DOHH2 (cell line): ENCODE measurements at regions not wholly inside any gene's neighbourhood (a gene's known extent, or its start where the extent isn't known, plus 50 kb on each side); places are given as distances from the start of the nearest gene placed in this dataset.

ENCODE experiments used
- H3F3A ChIP-seq: fragments of 200-600 bp; sonication (generic), shearing (Covaris generic); 2 replicates; pipeline ENCODE4 v1.6.0; 2016; ENCODE audit warnings: antibody characterized with exemption, mild to moderate bottlenecking; ENCODE audit not compliant: control insufficient read depth, insufficient read depth
- H3K27ac ChIP-seq: fragments of 200-600 bp; sonication (generic); 2 replicates; pipeline ENCODE4 v1.5.1; 2014; ENCODE audit warnings: low read depth, mild to moderate bottlenecking, low read length, moderate library complexity
- H3K27me3 ChIP-seq: fragments of 200-600 bp; sonication (generic); 2 replicates; pipeline ENCODE4 v1.6.1; 2014; ENCODE audit warnings: mild to moderate bottlenecking, low read length, mixed read lengths; ENCODE audit not compliant: control insufficient read depth
- H3K36me3 ChIP-seq: fragments of 200-600 bp; sonication (generic); 2 replicates; pipeline ENCODE4 v1.6.1; 2014; ENCODE audit warnings: mild to moderate bottlenecking, low read length, moderate library complexity, mixed read lengths; ENCODE audit not compliant: control insufficient read depth
- H3K4me1 ChIP-seq: fragments of 200-600 bp; sonication (generic); 2 replicates; pipeline ENCODE4 v1.6.1; 2014; ENCODE audit warnings: mild to moderate bottlenecking, low read length, mixed read lengths; ENCODE audit not compliant: control insufficient read depth
- H3K4me2 ChIP-seq: fragments of 200-600 bp; sonication (generic); 2 replicates; pipeline ENCODE4 v1.6.0; 2014; ENCODE audit warnings: mild to moderate bottlenecking, low read length, moderate library complexity
- H3K4me3 ChIP-seq: fragments of 200-600 bp; sonication (generic); 2 replicates; pipeline ENCODE4 v1.5.1; 2014; ENCODE audit warnings: mild to moderate bottlenecking, low read length, mixed read lengths
- H3K79me2 ChIP-seq: fragments of 200-600 bp; sonication (generic); 2 replicates; pipeline ENCODE4 v1.6.1; 2014; ENCODE audit warnings: mild to moderate bottlenecking, low read length, mixed read lengths; ENCODE audit not compliant: control insufficient read depth
- H3K9me2 ChIP-seq: fragments of 200-600 bp; sonication (generic); replicated peaks from 2 replicates; pipeline ENCODE4 v1.6.1; 2014; ENCODE audit warnings: mild to moderate bottlenecking, low read length, mixed read lengths; ENCODE audit not compliant: control insufficient read depth
- H3K9me3 ChIP-seq: fragments of 200-600 bp; sonication (generic); 2 replicates; pipeline ENCODE4 v1.6.1; 2014; ENCODE audit warnings: antibody characterized with exemption, low read length, mixed read lengths; ENCODE audit not compliant: control insufficient read depth, insufficient read depth
- H4K20me1 ChIP-seq: fragments of 200-600 bp; sonication (generic); 2 replicates; pipeline ENCODE4 v1.6.0; 2014; ENCODE audit warnings: low read depth, mild to moderate bottlenecking, antibody characterized with exemption, low read length, moderate library complexity; ENCODE audit not compliant: control insufficient read depth, insufficient read depth
- EZH2phosphoT487 ChIP-seq: fragments of 200-600 bp; sonication (generic); IDR thresholded peaks from 2 replicates; pipeline ENCODE4 v1.6.1; 2017; ENCODE audit warnings: borderline replicate concordance, mild to moderate bottlenecking, antibody characterized with exemption, low read length, moderate library complexity, mixed read lengths
- TF ChIP-seq, protein P1 (sequence below): fragments of 200-600 bp; sonication (generic); IDR thresholded peaks from one replicate; pipeline ENCODE4 v1.5.1; 2014; ENCODE audit warnings: antibody characterized with exemption, mild to moderate bottlenecking, low read depth, low read length; ENCODE audit not compliant: poor library complexity, severe bottlenecking

DNA sequence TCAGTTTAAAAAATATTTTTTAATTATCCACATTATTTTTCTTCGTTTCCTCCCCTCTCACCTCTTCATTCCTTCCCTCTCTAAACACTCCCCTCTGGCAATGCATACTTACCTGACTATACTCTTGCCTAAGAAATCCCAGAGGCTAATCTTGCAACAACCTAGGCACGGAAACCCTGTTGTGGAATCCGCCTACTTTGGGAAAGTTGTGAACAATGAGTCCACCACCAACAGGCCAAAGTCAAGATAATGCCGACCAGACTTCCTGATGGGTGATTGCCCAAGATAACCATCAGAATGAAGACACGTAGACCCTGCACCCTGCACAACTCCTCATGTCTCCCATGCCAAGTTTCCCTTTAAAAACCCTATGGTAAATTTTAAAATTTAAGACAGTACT is 521.5 kb downstream of the KIF20B start:
- Histone ChIP-seq H3K79me2 (no peaks in the 10 kb centered on the region), H3K4me3 (no peak overlapping the region), H3K27me3 (no peaks in the 10 kb centered on the region), H3F3A (no peaks in the 10 kb centered on the region), H3K27ac (no peak overlapping the region), H3K4me1 (no peaks in the 10 kb centered on the region), H3K9me2 (no peaks in the 10 kb centered on the region), H3K4me2 (no peak overlapping the region), H3K9me3 (no peaks in the 10 kb centered on the region), H4K20me1 (no peaks in the 10 kb centered on the region), H3K36me3 (no peaks in the 10 kb centered on the region)
- no peak for TF ChIP-seq EZH2phosphoT487
- TF ChIP-seq, protein P1, sequence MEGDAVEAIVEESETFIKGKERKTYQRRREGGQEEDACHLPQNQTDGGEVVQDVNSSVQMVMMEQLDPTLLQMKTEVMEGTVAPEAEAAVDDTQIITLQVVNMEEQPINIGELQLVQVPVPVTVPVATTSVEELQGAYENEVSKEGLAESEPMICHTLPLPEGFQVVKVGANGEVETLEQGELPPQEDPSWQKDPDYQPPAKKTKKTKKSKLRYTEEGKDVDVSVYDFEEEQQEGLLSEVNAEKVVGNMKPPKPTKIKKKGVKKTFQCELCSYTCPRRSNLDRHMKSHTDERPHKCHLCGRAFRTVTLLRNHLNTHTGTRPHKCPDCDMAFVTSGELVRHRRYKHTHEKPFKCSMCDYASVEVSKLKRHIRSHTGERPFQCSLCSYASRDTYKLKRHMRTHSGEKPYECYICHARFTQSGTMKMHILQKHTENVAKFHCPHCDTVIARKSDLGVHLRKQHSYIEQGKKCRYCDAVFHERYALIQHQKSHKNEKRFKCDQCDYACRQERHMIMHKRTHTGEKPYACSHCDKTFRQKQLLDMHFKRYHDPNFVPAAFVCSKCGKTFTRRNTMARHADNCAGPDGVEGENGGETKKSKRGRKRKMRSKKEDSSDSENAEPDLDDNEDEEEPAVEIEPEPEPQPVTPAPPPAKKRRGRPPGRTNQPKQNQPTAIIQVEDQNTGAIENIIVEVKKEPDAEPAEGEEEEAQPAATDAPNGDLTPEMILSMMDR = no peak

DNA sequence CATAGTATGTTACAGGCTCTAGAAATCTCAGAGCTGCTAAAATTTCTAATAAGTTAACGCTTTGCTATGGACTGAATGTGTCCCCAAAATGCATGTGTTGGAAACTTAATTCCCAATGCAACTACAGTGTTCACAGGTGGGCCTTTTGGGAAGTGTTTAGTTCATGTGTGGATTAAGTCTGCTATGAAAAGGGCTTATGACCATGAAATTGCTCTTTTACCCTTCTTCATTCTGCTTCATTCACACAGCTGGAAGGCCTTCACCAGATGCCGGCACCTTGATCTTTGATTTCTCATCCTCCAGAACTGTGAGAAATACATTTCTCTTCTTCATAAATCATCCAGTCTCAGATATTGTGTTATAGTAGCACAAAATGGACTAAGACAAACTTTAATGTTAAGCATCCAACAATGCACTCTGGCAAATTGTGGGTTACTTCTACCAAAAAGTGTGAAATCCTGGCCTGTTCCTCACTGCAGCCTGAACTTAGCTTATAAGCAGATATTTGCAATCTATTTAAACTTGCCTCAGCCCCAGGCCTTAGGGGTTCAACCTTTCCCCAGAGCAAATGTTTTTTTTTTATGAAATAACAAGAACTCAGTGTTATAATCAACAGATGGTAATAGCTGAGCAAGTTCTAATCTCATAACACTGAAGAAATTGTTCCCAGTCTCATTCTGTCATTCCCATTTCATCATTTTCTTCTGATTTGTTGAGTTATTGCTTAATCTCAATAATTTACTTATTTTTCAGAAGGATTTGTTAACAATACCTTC is 523.6 kb downstream of the KIF20B start:
- Histone ChIP-seq H3K9me3 (no peaks in the 10 kb centered on the region; the same call in 1 of the 2 replicates), H3K4me3 (no peak overlapping the region), H4K20me1 (no peaks in the 10 kb centered on the region), H3K9me2 (no peaks in the 10 kb centered on the region), H3K4me1 (no peaks in the 10 kb centered on the region), H3K4me2 (no peak overlapping the region), H3K79me2 (no peaks in the 10 kb centered on the region), H3K27me3 (no peaks in the 10 kb centered on the region), H3K27ac (no peak overlapping the region), H3F3A (no peaks in the 10 kb centered on the region), H3K36me3 (no peaks in the 10 kb centered on the region)
- TF ChIP-seq EZH2phosphoT487 = no peak
- TF ChIP-seq, protein P1 = no peak

DNA sequence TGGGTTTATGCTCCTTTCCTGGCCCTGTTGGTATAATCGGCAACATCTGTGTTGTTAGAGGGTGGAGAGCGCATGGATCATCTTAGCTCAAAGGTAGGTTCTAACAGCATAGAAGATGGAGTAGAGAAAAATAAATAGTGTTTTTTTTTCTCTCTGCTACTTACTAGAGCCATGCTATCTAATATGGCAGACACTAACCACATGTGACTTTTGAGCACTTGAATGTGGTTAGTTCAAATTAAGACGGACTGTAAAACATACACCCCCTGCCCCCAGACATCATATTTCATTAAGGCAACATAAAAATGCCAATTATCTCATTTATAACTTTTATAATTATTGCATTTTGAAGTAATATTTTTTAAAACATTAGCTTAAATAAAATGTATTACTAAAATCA is 525.1 kb downstream of the KIF20B start:
- no peak overlapping the region for H3K4me2 ChIP-seq
- H3K4me3 ChIP-seq = no peak overlapping the region
- no peaks in the 10 kb centered on the region; the same call in 1 of the 2 replicates for H3K9me3 ChIP-seq
- no peak overlapping the region for H3K27ac ChIP-seq
- H3K27me3 ChIP-seq = no peaks in the 10 kb centered on the region
- H3K36me3 ChIP-seq = no peaks in the 10 kb centered on the region
- H3K9me2 ChIP-seq = no peaks in the 10 kb centered on the region
- no peaks in the 10 kb centered on the region for H3K79me2 ChIP-seq
- TF ChIP-seq, protein P1 = no peak
- TF ChIP-seq EZH2phosphoT487 = no peak
- no peaks in the 10 kb centered on the region for H4K20me1 ChIP-seq
- H3F3A ChIP-seq = no peaks in the 10 kb centered on the region
- no peaks in the 10 kb centered on the region for H3K4me1 ChIP-seq
